ENCODE measurements at regions not wholly inside any gene's neighbourhood (a gene's known extent, or its start where the extent isn't known, plus 50 kb on each side); places are given as distances from the start of the nearest gene placed in this dataset.
"Not testable (repeated sequence)": the region's sequence is repeated elsewhere in the genome, so short reads cannot be mapped to it uniquely, and the experiment has no call there.

DNA sequence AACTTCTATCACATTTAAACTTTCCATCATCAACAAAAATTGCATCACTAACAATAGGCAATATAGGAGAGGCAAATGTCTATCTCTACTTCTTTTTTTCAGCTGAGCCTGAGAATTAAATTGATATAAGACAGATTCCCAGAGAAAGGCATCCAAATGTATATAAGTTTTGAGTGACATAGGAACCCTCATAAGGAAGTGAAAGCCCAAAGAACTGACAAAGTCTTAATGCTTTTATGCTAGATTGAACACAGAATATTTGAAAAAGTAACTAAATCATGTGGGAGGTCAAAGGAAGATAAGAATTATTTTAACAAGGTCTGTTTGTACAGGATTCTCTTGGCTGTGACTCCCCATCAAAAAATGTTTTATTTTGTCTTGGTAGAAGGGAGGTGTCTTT is 714.9 kb downstream of the GRXCR1 start:
- H3K4me3 ChIP-seq (ENCODE audit: low read length in 2 of 2): no peak overlapping the region
- no peak overlapping the region for H3K27ac ChIP-seq (ENCODE audit: low read depth in 1 of 2, low read length in 2 of 2)
- DNase-seq (no peak), ATAC-seq (ENCODE audit: low FRiP score) (no peak)
- intact Hi-C loops (cut with DNase I): no loop called here
- H3K36me3 ChIP-seq (ENCODE audit: control insufficient read depth in 1 of 2, insufficient read depth in 2 of 2, low read length in 1 of 2): no peaks in the 10 kb centered on the region
- no peaks in the 10 kb centered on the region for H3K4me1 ChIP-seq (ENCODE audit: control insufficient read depth in 1 of 2, insufficient read depth in 2 of 2, low read length in 2 of 2)
- no peaks in the 10 kb centered on the region for H3K27me3 ChIP-seq (ENCODE audit: control insufficient read depth in 1 of 2, insufficient read depth in 2 of 2, low read length in 1 of 2)
- H3K9me3 ChIP-seq (ENCODE audit: control insufficient read depth, low read length): peaks cover under 1% of the 10 kb centered on the region

GRCh38 chr4:43607827-43608461 is 715.4 kb downstream of the GRXCR1 start:
- Histone ChIP-seq H3K27ac (ENCODE audit: low read depth in 1 of 2, low read length in 2 of 2) (no peak overlapping the region), H3K36me3 (ENCODE audit: control insufficient read depth in 1 of 2, insufficient read depth in 2 of 2, low read length in 1 of 2) (no peaks in the 10 kb centered on the region), H3K27me3 (ENCODE audit: control insufficient read depth in 1 of 2, insufficient read depth in 2 of 2, low read length in 1 of 2) (no peaks in the 10 kb centered on the region), H3K9me3 (ENCODE audit: control insufficient read depth, low read length) (no peaks in the 10 kb centered on the region), H3K4me1 (ENCODE audit: control insufficient read depth in 1 of 2, insufficient read depth in 2 of 2, low read length in 2 of 2) (no peaks in the 10 kb centered on the region), H3K4me3 (ENCODE audit: low read length in 2 of 2) (no peak overlapping the region)
- DNase-seq (no peak), ATAC-seq (ENCODE audit: low FRiP score) (no peak)
- intact Hi-C loops (cut with DNase I): no loop called here
- WGBS, 2 donors: 64 to 78% methylated on average over 4 of the region's 4 CpGs

DNA sequence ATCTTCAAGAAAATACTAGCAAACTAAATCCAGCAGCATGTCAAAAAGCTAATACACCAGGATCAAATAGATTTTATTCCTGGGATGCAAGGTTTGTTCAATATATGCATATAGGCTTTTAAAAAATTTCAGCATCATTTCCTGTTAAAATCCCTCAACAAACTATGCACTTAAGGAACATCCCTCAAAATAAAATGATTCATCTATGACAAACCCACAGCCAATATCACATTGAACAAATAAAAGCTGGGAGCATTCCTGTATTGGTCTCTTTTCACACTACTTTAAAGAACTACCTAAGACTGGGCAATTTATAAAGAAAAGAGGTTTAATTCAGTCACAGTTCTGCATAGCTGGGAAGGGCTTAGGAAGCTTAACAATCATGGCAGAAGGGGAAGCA is 726.7 kb downstream of the GRXCR1 start:
- DNase-seq (no peak), ATAC-seq (ENCODE audit: low FRiP score) (no peak)
- no peak overlapping the region for H3K4me3 ChIP-seq (ENCODE audit: low read length in 2 of 2)
- H3K27ac ChIP-seq (ENCODE audit: low read depth in 1 of 2, low read length in 2 of 2): no peak overlapping the region
- no peaks in the 10 kb centered on the region for H3K36me3 ChIP-seq (ENCODE audit: control insufficient read depth in 1 of 2, insufficient read depth in 2 of 2, low read length in 1 of 2)
- no peaks in the 10 kb centered on the region for H3K27me3 ChIP-seq (ENCODE audit: control insufficient read depth in 1 of 2, insufficient read depth in 2 of 2, low read length in 1 of 2)
- no peaks in the 10 kb centered on the region for H3K9me3 ChIP-seq (ENCODE audit: control insufficient read depth, low read length)
- intact Hi-C loops (cut with DNase I): no loop called here
- H3K4me1 ChIP-seq (ENCODE audit: control insufficient read depth in 1 of 2, insufficient read depth in 2 of 2, low read length in 2 of 2): no peaks in the 10 kb centered on the region

- intact Hi-C loops (cut with DNase I): not testable (repeated sequence)
- WGBS, 2 donors: 84 to 88% methylated on average over 4 of the region's 4 CpGs
These were observed 745.4 kb downstream of the GRXCR1 start for GRCh38 chr4:43637893-43638292.

DNA sequence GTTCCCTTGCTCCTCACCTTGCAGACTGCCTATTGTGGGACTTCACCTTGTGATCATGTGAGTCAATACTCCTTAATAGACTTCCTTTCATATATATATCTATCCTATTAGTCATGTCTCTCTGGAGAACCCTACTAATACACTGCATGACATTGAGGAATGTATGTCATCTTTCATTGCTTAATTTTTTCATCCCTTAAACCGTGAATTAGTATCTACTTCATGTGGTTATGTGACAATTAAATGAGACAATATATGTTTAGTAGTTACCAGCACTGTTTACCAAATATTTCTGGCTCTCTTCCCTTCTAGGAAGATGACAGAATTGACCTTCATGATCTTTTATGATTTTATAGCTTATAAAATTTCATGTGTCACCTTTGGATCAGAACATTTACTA is 759.5 kb downstream of the GRXCR1 start:
- H3K27ac ChIP-seq (ENCODE audit: low read depth in 1 of 2, low read length in 2 of 2): no peak overlapping the region
- H3K36me3 ChIP-seq (ENCODE audit: control insufficient read depth in 1 of 2, insufficient read depth in 2 of 2, low read length in 1 of 2): no peaks in the 10 kb centered on the region
- H3K4me3 ChIP-seq (ENCODE audit: low read length in 2 of 2): no peak overlapping the region
- ATAC-seq (ENCODE audit: low FRiP score) (no peak), DNase-seq (no peak)
- WGBS, 2 donors: 68 to 80% methylated on average over 1 of the region's 1 CpG
- intact Hi-C loops (cut with DNase I): no loop called here
- H3K9me3 ChIP-seq (ENCODE audit: control insufficient read depth, low read length): peaks cover 5% of the 10 kb centered on the region
- H3K4me1 ChIP-seq (ENCODE audit: control insufficient read depth in 1 of 2, insufficient read depth in 2 of 2, low read length in 2 of 2): no peaks in the 10 kb centered on the region
- no peaks in the 10 kb centered on the region for H3K27me3 ChIP-seq (ENCODE audit: control insufficient read depth in 1 of 2, insufficient read depth in 2 of 2, low read length in 1 of 2)

More at GRCh38 chr4:43637893-43638292, 745.4 kb downstream of the GRXCR1 start:
- H3K4me1 ChIP-seq (ENCODE audit: control insufficient read depth in 1 of 2, insufficient read depth in 2 of 2, low read length in 2 of 2); DNase-seq; H3K4me3 ChIP-seq (ENCODE audit: low read length in 2 of 2); H3K36me3 ChIP-seq (ENCODE audit: control insufficient read depth in 1 of 2, insufficient read depth in 2 of 2, low read length in 1 of 2); H3K27me3 ChIP-seq (ENCODE audit: control insufficient read depth in 1 of 2, insufficient read depth in 2 of 2, low read length in 1 of 2); ATAC-seq (ENCODE audit: low FRiP score); H3K27ac ChIP-seq (ENCODE audit: low read depth in 1 of 2, low read length in 2 of 2); H3K9me3 ChIP-seq (ENCODE audit: control insufficient read depth, low read length): not testable (repeated sequence)

GRCh38 chr4:43659547-43659946 is 767.0 kb downstream of the GRXCR1 start:
- H3K4me3 ChIP-seq (ENCODE audit: low read length in 2 of 2); DNase-seq; H3K9me3 ChIP-seq (ENCODE audit: control insufficient read depth, low read length); ATAC-seq (ENCODE audit: low FRiP score); H3K27me3 ChIP-seq (ENCODE audit: control insufficient read depth in 1 of 2, insufficient read depth in 2 of 2, low read length in 1 of 2); intact Hi-C loops (cut with DNase I); H3K36me3 ChIP-seq (ENCODE audit: control insufficient read depth in 1 of 2, insufficient read depth in 2 of 2, low read length in 1 of 2); H3K4me1 ChIP-seq (ENCODE audit: control insufficient read depth in 1 of 2, insufficient read depth in 2 of 2, low read length in 2 of 2); H3K27ac ChIP-seq (ENCODE audit: low read depth in 1 of 2, low read length in 2 of 2): not testable (repeated sequence)
- WGBS, 2 donors: 75 to 78% methylated on average over 2 of the region's 2 CpGs

DNA sequence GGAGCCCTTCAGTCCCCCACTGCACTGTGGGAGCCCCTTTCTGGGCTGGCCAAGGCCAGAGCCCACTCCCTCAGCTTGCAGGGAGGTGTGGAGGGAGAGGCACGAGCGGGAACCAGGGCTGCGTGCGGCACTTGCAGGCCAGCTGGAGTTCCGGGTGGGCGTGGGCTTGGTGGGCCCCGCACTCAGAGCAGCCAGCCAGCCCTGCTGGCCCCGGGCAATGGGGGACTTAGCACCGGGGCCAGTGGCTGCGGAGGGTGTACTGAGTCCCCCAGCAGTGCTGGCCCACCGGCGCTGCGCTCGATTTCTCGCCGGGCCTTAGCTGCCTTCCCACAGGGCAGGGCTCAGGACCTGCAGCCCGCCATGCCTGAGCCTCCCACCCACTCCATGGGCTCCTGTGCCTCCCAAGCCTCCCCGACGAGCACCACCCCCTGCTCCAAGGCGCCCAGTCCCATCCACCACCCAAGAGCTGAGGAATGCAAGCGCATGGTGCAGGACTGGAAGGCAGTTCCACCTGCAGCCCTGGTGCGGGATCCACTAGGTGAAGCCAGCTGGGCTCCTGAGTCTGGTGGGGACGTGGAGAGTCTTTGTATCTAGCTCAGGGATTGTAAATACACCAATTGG is 776.2 kb downstream of the KCTD8 start:
- DNase-seq; H3K4me1 ChIP-seq (ENCODE audit: control insufficient read depth in 1 of 2, insufficient read depth in 2 of 2, low read length in 2 of 2); H3K4me3 ChIP-seq (ENCODE audit: low read length in 2 of 2); H3K27ac ChIP-seq (ENCODE audit: low read depth in 1 of 2, low read length in 2 of 2); intact Hi-C loops (cut with DNase I); H3K36me3 ChIP-seq (ENCODE audit: control insufficient read depth in 1 of 2, insufficient read depth in 2 of 2, low read length in 1 of 2); ATAC-seq (ENCODE audit: low FRiP score); H3K9me3 ChIP-seq (ENCODE audit: control insufficient read depth, low read length); H3K27me3 ChIP-seq (ENCODE audit: control insufficient read depth in 1 of 2, insufficient read depth in 2 of 2, low read length in 1 of 2): not testable (repeated sequence)
- 84 to 90% methylated on average over 6 to 23 of the region's 23 CpGs for WGBS, 2 donors

- Histone ChIP-seq H3K4me3 (ENCODE audit: low read length in 2 of 2) (no peak overlapping the region), H3K9me3 (ENCODE audit: control insufficient read depth, low read length) (no peaks in the 10 kb centered on the region), H3K27ac (ENCODE audit: low read depth in 1 of 2, low read length in 2 of 2) (no peak overlapping the region), H3K36me3 (ENCODE audit: control insufficient read depth in 1 of 2, insufficient read depth in 2 of 2, low read length in 1 of 2) (no peaks in the 10 kb centered on the region), H3K27me3 (ENCODE audit: control insufficient read depth in 1 of 2, insufficient read depth in 2 of 2, low read length in 1 of 2) (no peaks in the 10 kb centered on the region), H3K4me1 (ENCODE audit: control insufficient read depth in 1 of 2, insufficient read depth in 2 of 2, low read length in 2 of 2) (no peaks in the 10 kb centered on the region)
- whole genome bisulfite sequencing, 2 donors: 58 to 76% methylated on average over 1 of the region's 1 CpG
- intact Hi-C loops (cut with DNase I): no loop called here
- ATAC-seq (ENCODE audit: low FRiP score) (no peak), DNase-seq (no peak)
These were observed 768.2 kb downstream of the KCTD8 start for GRCh38 chr4:43680421-43680820.

DNA sequence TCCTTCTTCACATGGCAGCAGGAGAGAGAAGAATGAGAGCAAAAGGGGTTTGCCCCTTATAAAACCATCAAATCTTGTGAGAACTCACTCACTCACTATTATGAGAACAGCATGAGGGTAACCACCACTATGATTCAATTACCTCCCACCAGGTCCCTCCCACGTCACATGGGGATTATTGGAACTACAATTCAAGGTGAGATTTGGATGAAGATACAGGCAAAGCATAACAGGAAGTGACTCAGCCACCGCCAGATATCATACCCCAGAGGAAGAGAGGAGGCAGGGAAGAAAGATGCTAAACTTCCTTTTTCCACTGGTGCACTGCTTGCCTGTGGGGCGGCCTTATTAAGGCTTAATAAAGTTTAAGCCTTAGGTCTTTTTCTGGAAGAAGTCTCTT is 766.1 kb downstream of the KCTD8 start:
- ATAC-seq (ENCODE audit: low FRiP score) (no peak), DNase-seq (no peak)
- Histone ChIP-seq H3K4me1 (ENCODE audit: control insufficient read depth in 1 of 2, insufficient read depth in 2 of 2, low read length in 2 of 2) (no peaks in the 10 kb centered on the region), H3K27me3 (ENCODE audit: control insufficient read depth in 1 of 2, insufficient read depth in 2 of 2, low read length in 1 of 2) (no peaks in the 10 kb centered on the region), H3K36me3 (ENCODE audit: control insufficient read depth in 1 of 2, insufficient read depth in 2 of 2, low read length in 1 of 2) (no peaks in the 10 kb centered on the region), H3K27ac (ENCODE audit: low read depth in 1 of 2, low read length in 2 of 2) (no peak overlapping the region), H3K9me3 (ENCODE audit: control insufficient read depth, low read length) (no peaks in the 10 kb centered on the region), H3K4me3 (ENCODE audit: low read length in 2 of 2) (no peak overlapping the region)
- WGBS, 2 donors: 67 to 68% methylated on average over 3 of the region's 3 CpGs
- intact Hi-C loops (cut with DNase I): no loop called here

Measured in aorta (tissue), 5 donors.